ENCODE measurements at regions not wholly inside any gene's neighbourhood (a gene's known extent, or its start where the extent isn't known, plus 50 kb on each side); places are given as distances from the start of the nearest gene placed in this dataset.

DNA sequence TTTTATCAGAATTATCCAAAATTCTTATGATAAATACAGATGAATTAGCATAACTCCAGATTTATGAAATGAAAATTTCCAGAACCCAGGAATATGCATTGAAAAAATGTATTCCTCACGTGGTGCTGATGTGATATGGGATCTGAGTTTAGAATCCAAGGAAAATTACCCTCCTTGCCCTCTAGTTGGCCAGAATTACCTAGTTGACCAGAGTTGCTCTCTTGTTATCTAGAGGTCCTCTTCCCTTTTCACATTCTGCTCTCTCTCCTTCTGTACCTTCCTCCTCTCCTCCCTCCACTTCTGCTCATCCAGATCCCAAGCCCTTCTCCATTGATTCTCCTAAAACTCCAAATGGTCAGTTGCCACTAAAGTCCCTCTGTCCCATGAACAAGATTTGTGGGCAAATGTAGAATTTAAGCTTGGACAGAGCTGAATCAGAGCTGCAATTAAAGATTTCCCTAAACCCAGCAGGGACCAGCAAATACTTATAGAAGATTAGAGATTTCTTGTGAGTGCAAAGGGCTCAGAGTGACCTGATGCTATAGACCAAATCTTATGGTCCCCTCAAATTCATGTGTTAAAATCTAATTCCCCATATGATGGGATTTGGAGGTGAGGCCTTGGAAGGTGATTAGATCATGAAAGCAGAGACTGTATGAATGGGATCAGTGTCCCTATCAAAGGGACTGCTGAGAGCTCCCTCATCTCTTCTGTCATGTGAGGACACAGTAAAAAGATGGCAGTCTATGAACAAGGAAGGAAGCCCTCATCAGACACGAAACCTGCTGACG lies 103.2 kb upstream of the IGLL5 start:
- no peaks in the 10 kb centered on the region for H3K4me1 ChIP-seq (replicated peaks; ENCODE audit: insufficient read depth)
- no peaks in the 10 kb centered on the region for H4K20me1 ChIP-seq (ENCODE audit: insufficient read depth)
- POLR2A ChIA-PET (ENCODE audit: unreplicated experiment) = no interaction called here
- H3K79me2 ChIP-seq (ENCODE audit: low read depth) = no peaks in the 10 kb centered on the region
- H3K27ac ChIP-seq = no peak overlapping the region
- H3K27me3 ChIP-seq (ENCODE audit: insufficient read depth, low read depth) = peaks cover 29% of the 10 kb centered on the region
- BruUV-seq (replicated peaks) = no TSS peak
- intact Hi-C loops (cut with micrococcal nuclease; ENCODE audit: unreplicated experiment) = no loop called here
- H3F3A ChIP-seq (ENCODE audit: insufficient read depth, low read depth) = no peaks in the 10 kb centered on the region
- no peak overlapping the region for H3K4me2 ChIP-seq
- DNase-seq = no peak
- CTCF ChIA-PET = no interaction called here
- no peaks in the 10 kb centered on the region for H3K9me2 ChIP-seq (ENCODE audit: insufficient read depth)
- H2AFZ ChIP-seq = no peak overlapping the region
- H3K9me3 ChIP-seq (ENCODE audit: insufficient read depth, low read depth) = no peaks in the 10 kb centered on the region
- TF ChIP-seq EZH2 (IDR thresholded peaks at IDR 0.05; ENCODE audit: low read depth) = no peak
- TF ChIP-seq, protein P1, sequence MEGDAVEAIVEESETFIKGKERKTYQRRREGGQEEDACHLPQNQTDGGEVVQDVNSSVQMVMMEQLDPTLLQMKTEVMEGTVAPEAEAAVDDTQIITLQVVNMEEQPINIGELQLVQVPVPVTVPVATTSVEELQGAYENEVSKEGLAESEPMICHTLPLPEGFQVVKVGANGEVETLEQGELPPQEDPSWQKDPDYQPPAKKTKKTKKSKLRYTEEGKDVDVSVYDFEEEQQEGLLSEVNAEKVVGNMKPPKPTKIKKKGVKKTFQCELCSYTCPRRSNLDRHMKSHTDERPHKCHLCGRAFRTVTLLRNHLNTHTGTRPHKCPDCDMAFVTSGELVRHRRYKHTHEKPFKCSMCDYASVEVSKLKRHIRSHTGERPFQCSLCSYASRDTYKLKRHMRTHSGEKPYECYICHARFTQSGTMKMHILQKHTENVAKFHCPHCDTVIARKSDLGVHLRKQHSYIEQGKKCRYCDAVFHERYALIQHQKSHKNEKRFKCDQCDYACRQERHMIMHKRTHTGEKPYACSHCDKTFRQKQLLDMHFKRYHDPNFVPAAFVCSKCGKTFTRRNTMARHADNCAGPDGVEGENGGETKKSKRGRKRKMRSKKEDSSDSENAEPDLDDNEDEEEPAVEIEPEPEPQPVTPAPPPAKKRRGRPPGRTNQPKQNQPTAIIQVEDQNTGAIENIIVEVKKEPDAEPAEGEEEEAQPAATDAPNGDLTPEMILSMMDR (conservative IDR thresholded peaks at IDR 0.05) = no peak
- no peaks in the 10 kb centered on the region for H3K36me3 ChIP-seq (ENCODE audit: low read depth)
- H3K4me3 ChIP-seq = no peak overlapping the region

DNA sequence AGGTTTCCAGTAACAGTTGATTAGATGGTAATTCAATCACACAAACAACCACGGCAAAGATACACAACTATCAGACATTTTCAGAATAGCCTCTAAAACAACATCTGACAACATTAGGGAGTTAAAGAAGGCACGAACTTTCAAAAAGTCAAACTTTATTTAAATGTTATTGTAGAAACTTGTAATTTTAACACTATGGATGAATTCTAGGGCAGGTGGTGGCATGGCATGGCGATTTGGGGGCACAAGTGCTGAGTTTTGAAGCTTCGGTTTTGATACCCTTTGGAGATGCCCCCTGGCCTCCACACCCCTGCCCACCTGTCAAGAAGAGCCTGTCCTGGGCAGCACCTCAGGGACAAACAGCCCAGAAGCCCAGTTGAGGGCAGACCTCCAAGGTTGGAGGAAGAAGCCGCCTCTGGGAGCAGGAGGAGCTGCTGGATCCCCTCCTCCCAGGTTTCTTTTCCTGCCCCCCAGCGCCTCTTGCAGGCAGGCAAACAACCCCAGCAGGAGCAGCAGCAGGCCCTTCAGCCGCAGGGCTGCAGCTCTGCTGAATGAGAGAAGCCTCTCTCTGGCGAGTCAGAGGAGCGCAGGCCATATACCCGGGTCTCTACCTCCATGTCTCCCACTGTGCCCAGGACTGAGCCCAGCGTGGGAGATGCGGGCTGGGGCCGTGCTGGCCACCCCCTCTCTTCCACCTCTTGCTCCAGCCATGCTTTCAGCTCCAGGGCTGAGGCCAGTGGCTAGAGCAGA lies 102.1 kb upstream of the IGLL5 start:
- no peaks in the 10 kb centered on the region for H3K36me3 ChIP-seq (ENCODE audit: low read depth)
- no peaks in the 10 kb centered on the region for H3F3A ChIP-seq (ENCODE audit: insufficient read depth, low read depth)
- ChIA-PET POLR2A (ENCODE audit: unreplicated experiment) (no interaction called here), CTCF (no interaction called here)
- H2AFZ ChIP-seq = no peak overlapping the region
- BruUV-seq (replicated peaks) = no TSS peak
- H3K9me3 ChIP-seq (ENCODE audit: insufficient read depth, low read depth) = no peaks in the 10 kb centered on the region
- no peak overlapping the region for H3K4me2 ChIP-seq
- TF ChIP-seq, protein P1 (conservative IDR thresholded peaks at IDR 0.05) = no peak
- no peak for TF ChIP-seq EZH2 (IDR thresholded peaks at IDR 0.05; ENCODE audit: low read depth)
- intact Hi-C loops (cut with micrococcal nuclease; ENCODE audit: unreplicated experiment) = no loop called here
- H3K27me3 ChIP-seq (ENCODE audit: insufficient read depth, low read depth) = peaks cover 29% of the 10 kb centered on the region
- H3K27ac ChIP-seq = no peak overlapping the region
- no peaks in the 10 kb centered on the region for H3K9me2 ChIP-seq (ENCODE audit: insufficient read depth)
- no peak for DNase-seq
- no peaks in the 10 kb centered on the region for H3K79me2 ChIP-seq (ENCODE audit: low read depth)
- H4K20me1 ChIP-seq (ENCODE audit: insufficient read depth) = no peaks in the 10 kb centered on the region
- H3K4me1 ChIP-seq (replicated peaks; ENCODE audit: insufficient read depth) = no peaks in the 10 kb centered on the region
- no peak overlapping the region for H3K4me3 ChIP-seq

DNA sequence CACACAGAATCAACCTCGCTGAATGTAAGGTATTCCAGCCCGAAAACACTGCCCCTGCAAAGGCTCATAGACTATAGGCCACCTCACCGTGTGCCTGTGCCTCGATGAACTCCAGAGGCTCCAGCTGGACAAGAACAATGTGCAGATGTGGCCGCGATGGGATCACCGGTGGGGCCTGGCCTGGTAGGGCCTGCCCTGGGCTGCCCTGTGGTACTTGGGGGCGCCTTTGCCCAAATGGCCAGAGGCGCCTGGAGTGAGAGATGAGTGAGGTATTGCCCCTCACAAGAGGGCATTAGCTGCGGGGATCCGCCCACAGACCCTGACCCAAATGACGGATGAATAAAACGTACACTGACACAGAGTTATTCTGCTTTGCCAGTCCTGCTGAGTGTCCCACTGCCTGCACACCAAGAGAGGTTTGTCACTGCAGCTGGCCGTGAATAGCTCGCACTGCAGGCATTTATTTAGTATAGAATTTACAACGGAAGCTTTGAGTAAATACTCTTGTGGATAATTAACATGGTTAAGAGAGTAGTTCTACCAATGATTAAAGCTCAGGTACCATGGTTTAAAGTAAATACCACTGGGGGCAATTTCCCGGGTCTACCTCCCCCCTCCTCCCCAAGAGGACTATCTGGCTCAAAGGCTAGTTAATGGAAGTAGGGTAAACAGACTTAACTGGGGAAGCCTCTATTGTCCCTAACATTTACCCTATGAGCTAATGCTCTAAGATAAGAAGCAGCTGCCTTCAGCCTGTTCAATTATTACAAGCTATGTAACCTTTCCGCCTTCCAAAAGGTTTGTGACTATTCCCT lies 101.1 kb upstream of the IGLL5 start:
- no peaks in the 10 kb centered on the region for H4K20me1 ChIP-seq (ENCODE audit: insufficient read depth)
- H3K4me2 ChIP-seq = no peak overlapping the region
- ChIA-PET POLR2A (ENCODE audit: unreplicated experiment) (no interaction called here), CTCF (no interaction called here)
- no peaks in the 10 kb centered on the region for H3K36me3 ChIP-seq (ENCODE audit: low read depth)
- no peak overlapping the region for H3K27ac ChIP-seq
- H3K9me3 ChIP-seq (ENCODE audit: insufficient read depth, low read depth) = no peaks in the 10 kb centered on the region
- no peak for DNase-seq
- H3K79me2 ChIP-seq (ENCODE audit: low read depth) = no peaks in the 10 kb centered on the region
- intact Hi-C loops (cut with micrococcal nuclease; ENCODE audit: unreplicated experiment) = no loop called here
- H3F3A ChIP-seq (ENCODE audit: insufficient read depth, low read depth) = no peaks in the 10 kb centered on the region
- TF ChIP-seq EZH2 (IDR thresholded peaks at IDR 0.05; ENCODE audit: low read depth) = no peak
- TF ChIP-seq, protein P1 (conservative IDR thresholded peaks at IDR 0.05) = no peak
- H3K4me3 ChIP-seq = no peak overlapping the region
- peaks cover 26% of the 10 kb centered on the region for H3K27me3 ChIP-seq (ENCODE audit: insufficient read depth, low read depth)
- no peak overlapping the region for H2AFZ ChIP-seq
- no peaks in the 10 kb centered on the region for H3K4me1 ChIP-seq (replicated peaks; ENCODE audit: insufficient read depth)
- BruUV-seq (replicated peaks) = no TSS peak
- no peaks in the 10 kb centered on the region for H3K9me2 ChIP-seq (ENCODE audit: insufficient read depth)

Measured in PC-9 (cell line).